GM06990 (cell line): ENCODE measurements at regions not wholly inside any gene's neighbourhood (a gene's known extent, or its start where the extent isn't known, plus 50 kb on each side); places are given as distances from the start of the nearest gene placed in this dataset.
"Not testable (repeated sequence)": the region's sequence is repeated elsewhere in the genome, so short reads cannot be mapped to it uniquely, and the experiment has no call there.

Experiments used
- DNase-seq: peaks from one replicate; pipeline ENCODE4 v3.0.0-alpha.2; 2011; ENCODE audit not compliant: insufficient read length; ENCODE audit errors: extremely low read depth
- H3K27me3 ChIP-seq: replicated peaks from 2 replicates; pipeline ENCODE4 v1.6.0; 2011; ENCODE audit warnings: low read length; ENCODE audit not compliant: control insufficient read depth, insufficient read depth
- H3K36me3 ChIP-seq: 2 replicates; pipeline ENCODE4 v1.5.1; 2011; ENCODE audit warnings: low read length; ENCODE audit not compliant: control insufficient read depth, insufficient read depth
- H3K4me3 ChIP-seq: replicated peaks from 2 replicates; pipeline ENCODE4 v1.5.1; 2011; ENCODE audit warnings: low read depth, mild to moderate bottlenecking, control low read depth, low read length
- TF ChIP-seq, protein P1 (sequence below): IDR thresholded peaks from 2 replicates; pipeline ENCODE4 v1.5.1; 2011; ENCODE audit warnings: low read length, control low read depth, mild to moderate bottlenecking, inconsistent platforms; ENCODE audit not compliant: insufficient read depth, poor library complexity, severe bottlenecking

GRCh38 chr6:8166156-8166555 is 63.8 kb upstream of the EEF1E1 start:
- no peak for DNase-seq
- TF ChIP-seq, protein P1, sequence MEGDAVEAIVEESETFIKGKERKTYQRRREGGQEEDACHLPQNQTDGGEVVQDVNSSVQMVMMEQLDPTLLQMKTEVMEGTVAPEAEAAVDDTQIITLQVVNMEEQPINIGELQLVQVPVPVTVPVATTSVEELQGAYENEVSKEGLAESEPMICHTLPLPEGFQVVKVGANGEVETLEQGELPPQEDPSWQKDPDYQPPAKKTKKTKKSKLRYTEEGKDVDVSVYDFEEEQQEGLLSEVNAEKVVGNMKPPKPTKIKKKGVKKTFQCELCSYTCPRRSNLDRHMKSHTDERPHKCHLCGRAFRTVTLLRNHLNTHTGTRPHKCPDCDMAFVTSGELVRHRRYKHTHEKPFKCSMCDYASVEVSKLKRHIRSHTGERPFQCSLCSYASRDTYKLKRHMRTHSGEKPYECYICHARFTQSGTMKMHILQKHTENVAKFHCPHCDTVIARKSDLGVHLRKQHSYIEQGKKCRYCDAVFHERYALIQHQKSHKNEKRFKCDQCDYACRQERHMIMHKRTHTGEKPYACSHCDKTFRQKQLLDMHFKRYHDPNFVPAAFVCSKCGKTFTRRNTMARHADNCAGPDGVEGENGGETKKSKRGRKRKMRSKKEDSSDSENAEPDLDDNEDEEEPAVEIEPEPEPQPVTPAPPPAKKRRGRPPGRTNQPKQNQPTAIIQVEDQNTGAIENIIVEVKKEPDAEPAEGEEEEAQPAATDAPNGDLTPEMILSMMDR, result no peak
- H3K27me3 ChIP-seq, result no peaks in the 10 kb centered on the region
- H3K36me3 ChIP-seq, result no peaks in the 10 kb centered on the region
- H3K4me3 ChIP-seq, result no peak overlapping the region

- DNase-seq, H3K27me3 ChIP-seq: not testable (repeated sequence)
These were observed 62.7 kb upstream of the EEF1E1 start for GRCh38 chr6:8165008-8165407.

GRCh38 chr6:8164281-8164680 is 61.9 kb upstream of the EEF1E1 start:
- H3K27me3 ChIP-seq, H3K4me3 ChIP-seq, DNase-seq, H3K36me3 ChIP-seq: not testable (repeated sequence)

More at GRCh38 chr6:8165008-8165407, 62.7 kb upstream of the EEF1E1 start:
- not testable (repeated sequence) for H3K36me3 ChIP-seq, H3K4me3 ChIP-seq

- Histone ChIP-seq H3K27me3 (no peaks in the 10 kb centered on the region), H3K36me3 (no peaks in the 10 kb centered on the region), H3K4me3 (no peak overlapping the region)
- no peak for DNase-seq
- TF ChIP-seq, protein P1, result no peak
These were observed 57.6 kb upstream of the EEF1E1 start for GRCh38 chr6:8159966-8160365.

- no peaks in the 10 kb centered on the region for H3K27me3 ChIP-seq
- DNase-seq, result no peak
- TF ChIP-seq, protein P1, result no peak
- no peak overlapping the region for H3K4me3 ChIP-seq
- no peaks in the 10 kb centered on the region for H3K36me3 ChIP-seq
These were observed 55.5 kb upstream of the EEF1E1 start for GRCh38 chr6:8157839-8158238.

GRCh38 chr6:8155259-8156012 is 53.1 kb upstream of the EEF1E1 start:
- no peak for DNase-seq
- Histone ChIP-seq H3K36me3 (no peaks in the 10 kb centered on the region), H3K4me3 (no peak overlapping the region), H3K27me3 (no peaks in the 10 kb centered on the region)
- TF ChIP-seq, protein P1, result no peak
